ENCODE measurements at regions not wholly inside any gene's neighbourhood (a gene's known extent, or its start where the extent isn't known, plus 50 kb on each side); places are given as distances from the start of the nearest gene placed in this dataset.

DNA sequence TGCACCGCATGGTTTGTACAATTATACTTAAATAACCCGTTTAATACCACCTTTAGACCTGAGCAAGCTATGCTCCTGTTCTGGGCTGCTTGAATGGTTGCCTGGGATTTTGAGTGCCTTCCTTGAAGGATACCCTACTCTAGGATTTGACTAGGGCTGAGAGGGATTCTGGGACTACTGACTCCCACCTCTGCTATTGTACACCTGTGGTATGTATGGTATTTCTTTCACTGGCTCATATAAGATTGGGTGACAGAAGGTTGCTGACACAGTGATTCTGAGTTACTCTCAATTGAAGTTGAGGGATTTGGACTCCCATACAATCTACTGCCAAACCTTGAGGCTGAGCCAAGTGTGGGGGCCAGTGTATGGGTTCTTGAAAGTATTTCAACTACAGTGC is 494.4 kb upstream of the SEMA3D start:
- TF ChIP-seq EZH2 (IDR thresholded peaks at IDR 0.05), result no peak
- TF ChIP-seq POLR2A (IDR thresholded peaks at IDR 0.05; ENCODE audit: borderline replicate concordance, extremely low read depth, insufficient read depth, insufficient read length), result no peak
- TF ChIP-seq, protein P1, sequence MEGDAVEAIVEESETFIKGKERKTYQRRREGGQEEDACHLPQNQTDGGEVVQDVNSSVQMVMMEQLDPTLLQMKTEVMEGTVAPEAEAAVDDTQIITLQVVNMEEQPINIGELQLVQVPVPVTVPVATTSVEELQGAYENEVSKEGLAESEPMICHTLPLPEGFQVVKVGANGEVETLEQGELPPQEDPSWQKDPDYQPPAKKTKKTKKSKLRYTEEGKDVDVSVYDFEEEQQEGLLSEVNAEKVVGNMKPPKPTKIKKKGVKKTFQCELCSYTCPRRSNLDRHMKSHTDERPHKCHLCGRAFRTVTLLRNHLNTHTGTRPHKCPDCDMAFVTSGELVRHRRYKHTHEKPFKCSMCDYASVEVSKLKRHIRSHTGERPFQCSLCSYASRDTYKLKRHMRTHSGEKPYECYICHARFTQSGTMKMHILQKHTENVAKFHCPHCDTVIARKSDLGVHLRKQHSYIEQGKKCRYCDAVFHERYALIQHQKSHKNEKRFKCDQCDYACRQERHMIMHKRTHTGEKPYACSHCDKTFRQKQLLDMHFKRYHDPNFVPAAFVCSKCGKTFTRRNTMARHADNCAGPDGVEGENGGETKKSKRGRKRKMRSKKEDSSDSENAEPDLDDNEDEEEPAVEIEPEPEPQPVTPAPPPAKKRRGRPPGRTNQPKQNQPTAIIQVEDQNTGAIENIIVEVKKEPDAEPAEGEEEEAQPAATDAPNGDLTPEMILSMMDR (IDR thresholded peaks at IDR 0.05 in 2 of 3, conservative IDR thresholded peaks at IDR 0.05 in 1 of 3; ENCODE audit: borderline replicate concordance in 1 of 3, insufficient read depth in 1 of 3, low read depth in 2 of 3, low read length in 2 of 3), result no peak
- no peak for TF ChIP-seq CEBPB (IDR thresholded peaks at IDR 0.05; ENCODE audit: low read depth)
- TF ChIP-seq EZH2phosphoT487 (IDR thresholded peaks at IDR 0.05; ENCODE audit: borderline replicate concordance), result no peak
- TF ChIP-seq, protein P2, sequence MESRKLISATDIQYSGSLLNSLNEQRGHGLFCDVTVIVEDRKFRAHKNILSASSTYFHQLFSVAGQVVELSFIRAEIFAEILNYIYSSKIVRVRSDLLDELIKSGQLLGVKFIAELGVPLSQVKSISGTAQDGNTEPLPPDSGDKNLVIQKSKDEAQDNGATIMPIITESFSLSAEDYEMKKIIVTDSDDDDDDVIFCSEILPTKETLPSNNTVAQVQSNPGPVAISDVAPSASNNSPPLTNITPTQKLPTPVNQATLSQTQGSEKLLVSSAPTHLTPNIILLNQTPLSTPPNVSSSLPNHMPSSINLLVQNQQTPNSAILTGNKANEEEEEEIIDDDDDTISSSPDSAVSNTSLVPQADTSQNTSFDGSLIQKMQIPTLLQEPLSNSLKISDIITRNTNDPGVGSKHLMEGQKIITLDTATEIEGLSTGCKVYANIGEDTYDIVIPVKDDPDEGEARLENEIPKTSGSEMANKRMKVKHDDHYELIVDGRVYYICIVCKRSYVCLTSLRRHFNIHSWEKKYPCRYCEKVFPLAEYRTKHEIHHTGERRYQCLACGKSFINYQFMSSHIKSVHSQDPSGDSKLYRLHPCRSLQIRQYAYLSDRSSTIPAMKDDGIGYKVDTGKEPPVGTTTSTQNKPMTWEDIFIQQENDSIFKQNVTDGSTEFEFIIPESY (IDR thresholded peaks at IDR 0.05; ENCODE audit: extremely low read depth, insufficient replicate concordance, low read length), result no peak
- TF ChIP-seq, protein P3, sequence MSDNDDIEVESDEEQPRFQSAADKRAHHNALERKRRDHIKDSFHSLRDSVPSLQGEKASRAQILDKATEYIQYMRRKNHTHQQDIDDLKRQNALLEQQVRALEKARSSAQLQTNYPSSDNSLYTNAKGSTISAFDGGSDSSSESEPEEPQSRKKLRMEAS (IDR thresholded peaks at IDR 0.05), result no peak
- TF ChIP-seq, protein P4, sequence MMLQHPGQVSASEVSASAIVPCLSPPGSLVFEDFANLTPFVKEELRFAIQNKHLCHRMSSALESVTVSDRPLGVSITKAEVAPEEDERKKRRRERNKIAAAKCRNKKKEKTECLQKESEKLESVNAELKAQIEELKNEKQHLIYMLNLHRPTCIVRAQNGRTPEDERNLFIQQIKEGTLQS (IDR thresholded peaks at IDR 0.05), result no peak
- TF ChIP-seq POLR2AphosphoS5 (IDR thresholded peaks at IDR 0.05; ENCODE audit: low read depth, low read length), result no peak
- TF ChIP-seq RAD21 (IDR thresholded peaks at IDR 0.05; ENCODE audit: low read depth), result no peak
